Right atrium auricular region (tissue), 2 donors: ENCODE measurements at regions not wholly inside any gene's neighbourhood (a gene's known extent, or its start where the extent isn't known, plus 50 kb on each side); places are given as distances from the start of the nearest gene placed in this dataset.

Experiments
- DNase-seq: peaks from one replicate; pipeline ENCODE4 v3.0.0-alpha.2; 2019; ENCODE audit warnings: low spot score
- H3K27ac ChIP-seq, 2 donors: fragments of 200-600 bp; sonication (generic); 1 replicate in 1 of 2; 2 replicates in 1 of 2; pipeline ENCODE4 v1.5.1; 2016 to 2019
- H3K27me3 ChIP-seq, 2 donors: fragments of 200-600 bp; sonication (generic); one replicate each; pipeline versions ENCODE4 v1.5.1 to v1.6.0; 2017 to 2019
- H3K36me3 ChIP-seq: fragments of 200-600 bp; sonication (generic); one replicate; pipeline ENCODE4 v1.5.1; 2016
- H3K4me1 ChIP-seq, 2 donors: fragments of 200-600 bp; sonication (generic); one replicate each; pipeline versions ENCODE4 v1.5.1 to v1.6.0; 2017 to 2019
- H3K4me3 ChIP-seq, 2 donors: fragments of 200-600 bp; sonication (generic); 1 replicate in 1 of 2; 2 replicates in 1 of 2; pipeline ENCODE4 v1.5.1; 2017 to 2019; ENCODE audit warnings: mild to moderate bottlenecking in 1 of 2, moderate library complexity in 1 of 2
- H3K9me3 ChIP-seq, 2 donors: fragments of 200-600 bp; sonication (generic); one replicate each; pipeline ENCODE4 v1.5.1; 2019
- CTCF ChIP-seq, 2 donors: fragments of 200-600 bp; sonication (generic); IDR thresholded peaks; one replicate each; pipeline ENCODE4 v1.5.1; 2019; ENCODE audit warnings: antibody characterized with exemption in 2 of 2

- Histone ChIP-seq H3K27ac (no peak overlapping the region), H3K36me3 (no peaks in the 10 kb centered on the region), H3K9me3 (peaks cover 0 to 6% of the 10 kb centered on the region in 2 donors), H3K4me3 (no peak overlapping the region), H3K27me3 (no peaks in the 10 kb centered on the region), H3K4me1 (no peaks in the 10 kb centered on the region)
- DNase-seq: no peak
- no peak for TF ChIP-seq CTCF (IDR thresholded peaks at IDR 0.05)
Observed at GRCh38 chr18:71443706-71444480, 1100.2 kb downstream of the CBLN2 start.

- Histone ChIP-seq H3K36me3 (no peaks in the 10 kb centered on the region), H3K4me1 (no peaks in the 10 kb centered on the region), H3K27me3 (no peaks in the 10 kb centered on the region), H3K9me3 (peaks cover 0 to 6% of the 10 kb centered on the region in 2 donors), H3K27ac (no peak overlapping the region), H3K4me3 (no peak overlapping the region)
- DNase-seq: no peak
- no peak for TF ChIP-seq CTCF (IDR thresholded peaks at IDR 0.05)
Observed at GRCh38 chr18:71442731-71443141, 1101.4 kb downstream of the CBLN2 start.

GRCh38 chr18:71441156-71441555 is 1103.0 kb downstream of the CBLN2 start:
- no peaks in the 10 kb centered on the region for H3K4me1 ChIP-seq
- no peak for TF ChIP-seq CTCF (IDR thresholded peaks at IDR 0.05)
- no peak for DNase-seq
- H3K36me3 ChIP-seq: no peaks in the 10 kb centered on the region
- no peaks in the 10 kb centered on the region for H3K27me3 ChIP-seq
- H3K27ac ChIP-seq: no peak overlapping the region
- peaks cover 0 to 6% of the 10 kb centered on the region in 2 donors for H3K9me3 ChIP-seq
- no peak overlapping the region for H3K4me3 ChIP-seq

GRCh38 chr18:71437511-71437910 is 1106.6 kb downstream of the CBLN2 start:
- H3K27ac ChIP-seq: no peak overlapping the region
- H3K36me3 ChIP-seq: no peaks in the 10 kb centered on the region
- TF ChIP-seq CTCF (IDR thresholded peaks at IDR 0.05): no peak
- H3K4me3 ChIP-seq: no peak overlapping the region
- H3K27me3 ChIP-seq: no peaks in the 10 kb centered on the region
- no peaks in the 10 kb centered on the region for H3K4me1 ChIP-seq
- no peak for DNase-seq
- H3K9me3 ChIP-seq: no peaks in the 10 kb centered on the region

- Histone ChIP-seq H3K9me3 (no peaks in the 10 kb centered on the region), H3K4me3 (no peak overlapping the region), H3K36me3 (no peaks in the 10 kb centered on the region), H3K27ac (no peak overlapping the region), H3K4me1 (no peaks in the 10 kb centered on the region), H3K27me3 (no peaks in the 10 kb centered on the region)
- no peak for TF ChIP-seq CTCF (IDR thresholded peaks at IDR 0.05)
- DNase-seq: no peak
Observed at GRCh38 chr18:71433373-71433772, 1110.8 kb downstream of the CBLN2 start.

- no peak overlapping the region for H3K4me3 ChIP-seq
- no peak overlapping the region for H3K27ac ChIP-seq
- no peaks in the 10 kb centered on the region for H3K9me3 ChIP-seq
- no peak for TF ChIP-seq CTCF (IDR thresholded peaks at IDR 0.05)
- DNase-seq: no peak
- H3K27me3 ChIP-seq: no peaks in the 10 kb centered on the region
- no peaks in the 10 kb centered on the region for H3K36me3 ChIP-seq
- no peaks in the 10 kb centered on the region for H3K4me1 ChIP-seq
Observed at GRCh38 chr18:71431689-71432088, 1112.5 kb downstream of the CBLN2 start.
